WTC11 (cell line): ENCODE measurements at regions not wholly inside any gene's neighbourhood (a gene's known extent, or its start where the extent isn't known, plus 50 kb on each side); places are given as distances from the start of the nearest gene placed in this dataset.

Experiments
- ATAC-seq: fragments of 200-7000 bp; cut with Tn5 transposase; 2 replicates; pipeline ENCODE4 v1.10.0; 2021; ENCODE audit warnings: mild to moderate bottlenecking, moderate library complexity
- CTCF ChIA-PET: fragments of 300-600 bp; sonication (Branson Sonifier 250); formaldehyde crosslinking; loops from one replicate; lab custom pipeline; 2021; ENCODE audit warnings: antibody characterized with exemption; lab: Charles Lee
- POLR2A ChIA-PET: fragments of 350-600 bp; sonication (Branson Sonifier 250); formaldehyde crosslinking; loops from one replicate; lab custom pipeline; 2021; ENCODE audit warnings: antibody characterized with exemption; lab: Charles Lee
- DNase-seq: peaks from one replicate; pipeline ENCODE4 v3.0.0; 2021; ENCODE audit warnings: low spot score
- H3K27ac Mint-ChIP-seq: 2 replicates; pipeline ENCODE4 v1.8.0; 2021; ENCODE audit warnings: mixed read lengths
- H3K27me3 Mint-ChIP-seq: 2 replicates; pipeline ENCODE4 v1.8.0; 2021; ENCODE audit warnings: low read depth, mild to moderate bottlenecking, moderate library complexity, mixed read lengths
- H3K36me3 Mint-ChIP-seq: 2 replicates; pipeline ENCODE4 v1.8.0; 2021; ENCODE audit warnings: mixed read lengths
- H3K4me1 Mint-ChIP-seq: 2 replicates; pipeline ENCODE4 v1.8.0; 2022; ENCODE audit warnings: mixed read lengths
- H3K4me3 Mint-ChIP-seq: 2 replicates; pipeline ENCODE4 v1.8.0; 2021; ENCODE audit warnings: mild to moderate bottlenecking, moderate library complexity, mixed read lengths
- H3K9me3 Mint-ChIP-seq: 2 replicates; pipeline ENCODE4 v1.8.0; 2021; ENCODE audit warnings: mixed read lengths
- AFF4 ChIP-seq: sonication (generic); formaldehyde crosslinking; IDR thresholded peaks from 2 replicates; pipeline ENCODE4 v1.8.1; 2023; ENCODE audit warnings: mild to moderate bottlenecking, missing genetic modification reagents, borderline replicate concordance
- ATF3 ChIP-seq: sonication (generic); formaldehyde crosslinking; conservative IDR thresholded peaks from 2 replicates; pipeline ENCODE4 v1.8.1; 2022; ENCODE audit warnings: mild to moderate bottlenecking, missing genetic modification reagents
- E2F1 ChIP-seq: sonication (generic); formaldehyde crosslinking; IDR thresholded peaks from 2 replicates; pipeline ENCODE4 v1.8.0; 2022; ENCODE audit warnings: mild to moderate bottlenecking, missing genetic modification reagents
- ETV6 ChIP-seq: sonication (generic); formaldehyde crosslinking; IDR thresholded peaks from 2 replicates; pipeline ENCODE4 v1.8.1; 2022; ENCODE audit warnings: mild to moderate bottlenecking, missing genetic modification reagents
- FOXJ3 ChIP-seq: sonication (generic); formaldehyde crosslinking; IDR thresholded peaks from 2 replicates; pipeline ENCODE4 v1.9.0; 2021; ENCODE audit warnings: missing genetic modification reagents, mild to moderate bottlenecking, borderline replicate concordance
- FOXK1 ChIP-seq: sonication (generic); formaldehyde crosslinking; IDR thresholded peaks from 2 replicates; pipeline ENCODE4 v1.8.0; 2022; ENCODE audit warnings: mild to moderate bottlenecking, moderate library complexity, missing genetic modification reagents
- FOXP4 ChIP-seq: sonication (generic); formaldehyde crosslinking; IDR thresholded peaks from 2 replicates; pipeline ENCODE4 v1.8.0; 2022; ENCODE audit warnings: mild to moderate bottlenecking, missing genetic modification reagents
- HMGA2 ChIP-seq: fragments of 250-450 bp; sonication (Bioruptor Pico); IDR thresholded peaks from 2 replicates; pipeline ENCODE4 v1.4.0; 2021; ENCODE audit warnings: mild to moderate bottlenecking, moderate library complexity
- IRF1 ChIP-seq: sonication (generic); formaldehyde crosslinking; IDR thresholded peaks from 2 replicates; pipeline ENCODE4 v1.8.0; 2023; ENCODE audit warnings: missing genetic modification reagents
- JAZF1 ChIP-seq: fragments of 250-450 bp; sonication (Bioruptor Pico); IDR thresholded peaks from 2 replicates; pipeline ENCODE4 v1.9.0; 2021; ENCODE audit warnings: moderate library complexity, mild to moderate bottlenecking, inconsistent platforms
- JUN ChIP-seq: sonication (generic); formaldehyde crosslinking; IDR thresholded peaks from 2 replicates; pipeline ENCODE4 v1.8.0; 2023; ENCODE audit warnings: mild to moderate bottlenecking, missing genetic modification reagents
- NFATC4 ChIP-seq: fragments of 250-450 bp; sonication (Bioruptor Pico); IDR thresholded peaks from 2 replicates; pipeline ENCODE4 v1.9.0; 2021; ENCODE audit warnings: mild to moderate bottlenecking
- NFE2L1 ChIP-seq: sonication (generic); formaldehyde crosslinking; IDR thresholded peaks from 2 replicates; pipeline ENCODE4 v1.8.1; 2023; ENCODE audit warnings: missing genetic modification reagents
- NFYB ChIP-seq: sonication (generic); formaldehyde crosslinking; conservative IDR thresholded peaks from 2 replicates; pipeline ENCODE4 v1.8.0; 2022; ENCODE audit warnings: low read depth, missing genetic modification reagents
- NR3C1 ChIP-seq: sonication (generic); formaldehyde crosslinking; conservative IDR thresholded peaks from 2 replicates; pipeline ENCODE4 v1.8.1; 2023; ENCODE audit warnings: low read depth, mild to moderate bottlenecking, missing genetic modification reagents
- PRRX2 ChIP-seq: fragments of 250-450 bp; sonication (Bioruptor Pico); IDR thresholded peaks from 2 replicates; pipeline ENCODE4 v1.8.0; 2021; ENCODE audit warnings: mild to moderate bottlenecking
- RORB ChIP-seq: fragments of 250-450 bp; sonication (Bioruptor Pico); IDR thresholded peaks from 2 replicates; pipeline ENCODE4 v1.9.0; 2021; ENCODE audit warnings: mild to moderate bottlenecking
- SMAD4 ChIP-seq: sonication (generic); formaldehyde crosslinking; IDR thresholded peaks from 2 replicates; pipeline ENCODE4 v1.8.0; 2022; ENCODE audit warnings: mild to moderate bottlenecking, missing genetic modification reagents
- STAT6 ChIP-seq: sonication (generic); formaldehyde crosslinking; conservative IDR thresholded peaks from 2 replicates; pipeline ENCODE4 v1.8.1; 2023; ENCODE audit warnings: mild to moderate bottlenecking, low read depth, missing genetic modification reagents, moderate library complexity
- TEAD1 ChIP-seq: sonication (generic); formaldehyde crosslinking; IDR thresholded peaks from 2 replicates; pipeline ENCODE4 v1.8.0; 2022; ENCODE audit warnings: mild to moderate bottlenecking, missing genetic modification reagents
- TEAD4 ChIP-seq: sonication (generic); formaldehyde crosslinking; IDR thresholded peaks from 2 replicates; pipeline ENCODE4 v1.8.0; 2022; ENCODE audit warnings: mild to moderate bottlenecking, missing genetic modification reagents
- ZBTB21 ChIP-seq: sonication (generic); formaldehyde crosslinking; IDR thresholded peaks from 2 replicates; pipeline ENCODE4 v1.8.1; 2023; ENCODE audit warnings: mild to moderate bottlenecking, missing genetic modification reagents, borderline replicate concordance
- ZNF138 ChIP-seq: sonication (generic); formaldehyde crosslinking; conservative IDR thresholded peaks from 2 replicates; pipeline ENCODE4 v1.8.1; 2022; ENCODE audit warnings: mild to moderate bottlenecking, moderate library complexity, missing genetic modification reagents
- ZNF396 ChIP-seq: fragments of 250-450 bp; sonication (Bioruptor Pico); IDR thresholded peaks from 2 replicates; pipeline ENCODE4 v1.8.0; 2021; ENCODE audit warnings: mild to moderate bottlenecking, moderate library complexity, borderline replicate concordance
- ZNF423 ChIP-seq: fragments of 250-450 bp; sonication (Bioruptor Pico); IDR thresholded peaks from 2 replicates; pipeline ENCODE4 v2.1.2; 2022; ENCODE audit warnings: mild to moderate bottlenecking, moderate library complexity
- TF ChIP-seq, protein P1 (sequence below): fragments of 250-450 bp; sonication (Bioruptor Pico); IDR thresholded peaks from 2 replicates; pipeline ENCODE4 v1.8.0; 2021; ENCODE audit warnings: mild to moderate bottlenecking

- ATAC-seq (no peak), DNase-seq (no peak)
- ChIA-PET CTCF (no interaction called here), POLR2A (no interaction called here)
- Mint-ChIP-seq H3K27ac (no peak overlapping the region), H3K9me3 (peaks cover 9% of the 10 kb centered on the region), H3K36me3 (peaks cover 3% of the 10 kb centered on the region; the same call in 1 of the 2 replicates), H3K4me3 (no peak overlapping the region), H3K4me1 (peaks cover 26% of the 10 kb centered on the region), H3K27me3 (no peaks in the 10 kb centered on the region)
- TF ChIP-seq ZNF396 (CRISPR knock-in tag) (no peak), E2F1 (CRISPR knock-in tag) (no peak), TEAD1 (CRISPR knock-in tag) (no peak), AFF4 (CRISPR knock-in tag) (no peak), FOXJ3 (CRISPR knock-in tag) (no peak), SMAD4 (no peak), JAZF1 (no peak), ZNF138 (CRISPR knock-in tag) (no peak), ATF3 (CRISPR knock-in tag) (no peak), PRRX2 (CRISPR knock-in tag) (no peak), NR3C1 (CRISPR knock-in tag) (no peak), NFYB (CRISPR knock-in tag) (no peak), NFATC4 (CRISPR knock-in tag) (no peak)
These were observed 155.4 kb upstream of the MAP3K1 start for GRCh38 chr5:56659971-56660370.

DNA sequence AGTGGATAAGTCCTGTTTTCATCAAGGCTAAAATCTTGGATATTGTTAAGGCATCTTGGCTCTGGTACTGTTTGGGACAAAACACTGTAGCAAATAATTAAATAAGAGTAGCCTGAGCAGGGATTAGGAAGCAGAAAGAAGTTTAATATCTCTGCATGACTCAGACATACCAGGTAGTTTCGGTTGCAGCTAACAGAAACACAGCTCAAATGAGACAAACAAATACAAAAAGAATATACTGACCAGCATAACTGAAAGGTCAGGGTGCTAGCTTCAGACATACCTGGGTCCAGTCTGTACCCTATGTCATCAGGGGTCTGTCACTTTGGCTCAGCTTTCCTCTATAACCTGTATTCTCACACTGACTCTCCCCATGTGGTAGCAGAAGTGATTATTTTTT, 156.4 kb upstream of the MAP3K1 start:
- H3K27ac Mint-ChIP-seq = no peak overlapping the region
- no peaks in the 10 kb centered on the region for H3K27me3 Mint-ChIP-seq
- POLR2A ChIA-PET = no interaction called here
- DNase-seq = no peak
- no peaks in the 10 kb centered on the region for H3K36me3 Mint-ChIP-seq
- CTCF ChIA-PET = no interaction called here
- H3K9me3 Mint-ChIP-seq = peaks cover 11% of the 10 kb centered on the region
- ATAC-seq = no peak
- H3K4me1 Mint-ChIP-seq = peaks cover 25% of the 10 kb centered on the region
- H3K4me3 Mint-ChIP-seq = no peak overlapping the region
- no peak for TF ChIP-seq FOXP4 (CRISPR knock-in tag)
- TF ChIP-seq HMGA2 (CRISPR knock-in tag) = no peak
- TF ChIP-seq IRF1 (CRISPR knock-in tag) = no peak
- no peak for TF ChIP-seq ZNF423
- no peak for TF ChIP-seq NFE2L1 (CRISPR knock-in tag)
- no peak for TF ChIP-seq TEAD4 (CRISPR knock-in tag)
- TF ChIP-seq JUN (CRISPR knock-in tag) = no peak
- TF ChIP-seq RORB = no peak
- TF ChIP-seq FOXK1 (CRISPR knock-in tag) = no peak
- no peak for TF ChIP-seq ZNF138 (CRISPR knock-in tag)
- TF ChIP-seq, protein P1, sequence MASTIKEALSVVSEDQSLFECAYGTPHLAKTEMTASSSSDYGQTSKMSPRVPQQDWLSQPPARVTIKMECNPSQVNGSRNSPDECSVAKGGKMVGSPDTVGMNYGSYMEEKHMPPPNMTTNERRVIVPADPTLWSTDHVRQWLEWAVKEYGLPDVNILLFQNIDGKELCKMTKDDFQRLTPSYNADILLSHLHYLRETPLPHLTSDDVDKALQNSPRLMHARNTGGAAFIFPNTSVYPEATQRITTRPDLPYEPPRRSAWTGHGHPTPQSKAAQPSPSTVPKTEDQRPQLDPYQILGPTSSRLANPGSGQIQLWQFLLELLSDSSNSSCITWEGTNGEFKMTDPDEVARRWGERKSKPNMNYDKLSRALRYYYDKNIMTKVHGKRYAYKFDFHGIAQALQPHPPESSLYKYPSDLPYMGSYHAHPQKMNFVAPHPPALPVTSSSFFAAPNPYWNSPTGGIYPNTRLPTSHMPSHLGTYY = no peak
- no peak for TF ChIP-seq STAT6 (CRISPR knock-in tag)
- TF ChIP-seq ETV6 (CRISPR knock-in tag) = no peak
- TF ChIP-seq ZBTB21 = no peak
